H9 (cell line): ENCODE measurements at regions not wholly inside any gene's neighbourhood (a gene's known extent, or its start where the extent isn't known, plus 50 kb on each side); places are given as distances from the start of the nearest gene placed in this dataset.

Experiments
- DNase-seq: peaks from one replicate; pipeline ENCODE4 v3.0.0-alpha.2; 2017
- H2AFZ ChIP-seq: one replicate; pipeline ENCODE4 v1.6.1; 2013; ENCODE audit warnings: mild to moderate bottlenecking, low read length, control low read depth, moderate library complexity
- H2AK5ac ChIP-seq: 2 replicates; pipeline ENCODE4 v1.6.1; 2013; ENCODE audit warnings: low read length, control low read depth, mixed read lengths; ENCODE audit not compliant: insufficient read length
- H2BK120ac ChIP-seq: one replicate; pipeline ENCODE4 v1.6.1; 2013; ENCODE audit warnings: low read depth, mild to moderate bottlenecking, low read length, control low read depth, inconsistent platforms; ENCODE audit not compliant: poor library complexity, severe bottlenecking
- H2BK12ac ChIP-seq: 2 replicates; pipeline ENCODE4 v1.6.1; 2013; ENCODE audit warnings: low read length, control low read depth, mixed read lengths, low read depth; ENCODE audit not compliant: insufficient read length
- H2BK15ac ChIP-seq: 2 replicates; pipeline ENCODE4 v1.6.1; 2013; ENCODE audit warnings: low read depth, low read length, control low read depth
- H2BK20ac ChIP-seq: one replicate; pipeline ENCODE4 v1.6.1; 2013; ENCODE audit warnings: low read depth, mild to moderate bottlenecking, low read length, control low read depth, inconsistent platforms; ENCODE audit not compliant: poor library complexity, severe bottlenecking
- H2BK5ac ChIP-seq: 2 replicates; pipeline ENCODE4 v1.6.1; 2013; ENCODE audit warnings: low read length, control low read depth, mixed read lengths; ENCODE audit not compliant: insufficient read length
- H3K14ac ChIP-seq: 2 replicates; pipeline ENCODE4 v1.6.1; 2013; ENCODE audit warnings: low read length, control low read depth; ENCODE audit not compliant: insufficient read depth
- H3K18ac ChIP-seq: 2 replicates; pipeline ENCODE4 v1.6.1; 2013; ENCODE audit warnings: low read depth, mild to moderate bottlenecking, mixed read lengths, low read length, control low read depth; ENCODE audit not compliant: insufficient read length
- H3K23ac ChIP-seq: 2 replicates; pipeline ENCODE4 v1.6.1; 2013; ENCODE audit warnings: low read length, control low read depth, mixed read lengths, low read depth; ENCODE audit not compliant: insufficient read length
- H3K23me2 ChIP-seq: 2 replicates; pipeline ENCODE4 v1.6.1; 2013; ENCODE audit warnings: low read depth, mild to moderate bottlenecking, mixed read lengths, low read length, control low read depth; ENCODE audit not compliant: insufficient read length, poor library complexity, severe bottlenecking
- H3K27ac ChIP-seq: 2 replicates; pipeline ENCODE4 v1.5.1; 2013; ENCODE audit warnings: low read length, control low read depth, mixed read lengths, low read depth; ENCODE audit not compliant: insufficient read length
- H3K27me3 ChIP-seq: 2 replicates; pipeline ENCODE4 v1.6.1; 2013; ENCODE audit warnings: low read length, control low read depth, inconsistent platforms; ENCODE audit not compliant: insufficient read depth
- H3K4ac ChIP-seq: 2 replicates; pipeline ENCODE4 v1.6.1; 2013; ENCODE audit warnings: low read depth, mild to moderate bottlenecking, control low read depth, inconsistent platforms, low read length, moderate library complexity
- H3K4me1 ChIP-seq: 2 replicates; pipeline ENCODE4 v1.6.1; 2013; ENCODE audit warnings: low read length, control low read depth, inconsistent platforms; ENCODE audit not compliant: insufficient read depth
- H3K4me2 ChIP-seq: 2 replicates; pipeline ENCODE4 v1.6.1; 2013; ENCODE audit warnings: low read length, control low read depth, mixed read lengths; ENCODE audit not compliant: insufficient read length, insufficient read depth
- H3K56ac ChIP-seq: 2 replicates; pipeline ENCODE4 v1.6.1; 2013; ENCODE audit warnings: low read depth, mild to moderate bottlenecking, mixed read lengths, low read length, control low read depth; ENCODE audit not compliant: insufficient read length
- H3K79me1 ChIP-seq: 2 replicates; pipeline ENCODE4 v1.6.1; 2013; ENCODE audit warnings: low read depth, mild to moderate bottlenecking, moderate library complexity, low read length, control low read depth, inconsistent platforms; ENCODE audit not compliant: insufficient read depth, poor library complexity, severe bottlenecking
- H3K79me2 ChIP-seq: 2 replicates; pipeline ENCODE4 v1.6.1; 2013; ENCODE audit warnings: low read length, control low read depth, inconsistent platforms; ENCODE audit not compliant: insufficient read depth
- H3K9ac ChIP-seq: 2 replicates; pipeline ENCODE4 v1.6.1; 2013; ENCODE audit warnings: low read length, control low read depth, mixed read lengths; ENCODE audit not compliant: insufficient read length; ENCODE audit errors: extremely low read depth
- H3K9me3 ChIP-seq: one replicate; pipeline ENCODE4 v1.6.1; 2013; ENCODE audit warnings: low read depth, low read length, inconsistent platforms; ENCODE audit not compliant: control insufficient read depth
- H3T11ph ChIP-seq: one replicate; pipeline ENCODE4 v1.6.1; 2013; ENCODE audit warnings: mild to moderate bottlenecking, low read length, control low read depth, inconsistent platforms
- H4K20me1 ChIP-seq: one replicate; pipeline ENCODE4 v1.6.1; 2013; ENCODE audit not compliant: control insufficient read depth, insufficient read length, insufficient read depth
- H4K5ac ChIP-seq: 2 replicates; pipeline ENCODE4 v1.6.1; 2013; ENCODE audit warnings: low read depth, mild to moderate bottlenecking, mixed read lengths, low read length, control low read depth; ENCODE audit not compliant: insufficient read length
- H4K8ac ChIP-seq: replicated peaks from 2 replicates; pipeline ENCODE4 v1.6.1; 2013; ENCODE audit warnings: low read length, control low read depth, mixed read lengths, low read depth; ENCODE audit not compliant: insufficient read length
- H4K91ac ChIP-seq: 2 replicates; pipeline ENCODE4 v1.6.1; 2013; ENCODE audit warnings: low read depth, mild to moderate bottlenecking, moderate library complexity, mixed read lengths, low read length, control low read depth; ENCODE audit not compliant: insufficient read length
- H3K27ac Mint-ChIP-seq, 3 experiments: 2 replicates in 2 of 3; 3 replicates in 1 of 3; pipeline ENCODE4 v1.8.0; 2020 to 2021; ENCODE audit warnings: mixed read lengths in 3 of 3, mild to moderate bottlenecking in 1 of 3, moderate library complexity in 1 of 3
- H3K27me3 Mint-ChIP-seq: 2 replicates; pipeline ENCODE4 v1.8.0; 2021; ENCODE audit warnings: low read depth, mild to moderate bottlenecking, moderate library complexity, mixed read lengths
- H3K36me3 Mint-ChIP-seq, 3 experiments: 2 replicates in 2 of 3; 3 replicates in 1 of 3; pipeline ENCODE4 v1.8.0; 2020 to 2021; ENCODE audit warnings: low read depth in 3 of 3, mixed read lengths in 3 of 3; ENCODE audit not compliant: insufficient read depth in 1 of 3
- H3K4me1 Mint-ChIP-seq, 2 experiments: 2 replicates each; pipeline ENCODE4 v1.8.0; 2020; ENCODE audit warnings: mixed read lengths in 2 of 2
- H3K4me3 Mint-ChIP-seq, 2 experiments: 2 replicates in 1 of 2; 3 replicates in 1 of 2; pipeline ENCODE4 v1.8.0; 2020 to 2021; ENCODE audit warnings: mild to moderate bottlenecking in 2 of 2, mixed read lengths in 2 of 2, moderate library complexity in 1 of 2
- H3K9me3 Mint-ChIP-seq, 2 experiments: 2 replicates in 1 of 2; 3 replicates in 1 of 2; pipeline ENCODE4 v1.8.0; 2020; ENCODE audit warnings: mild to moderate bottlenecking in 2 of 2, mixed read lengths in 2 of 2, moderate library complexity in 1 of 2
- WGBS: extraction: QIAGEN DNeasy Blood & Tissue Kit; methylation state at CpG from one replicate; pipeline ENCODE4 v1.1.7; 2013; ENCODE audit warnings: missing lambda C conversion rate, low lambda C conversion rate, mixed read lengths; ENCODE audit not compliant: insufficient read length; ENCODE audit errors: extremely low coverage; 5-methylcytosine and 5-hydroxymethylcytosine counted together
- TF ChIP-seq, protein P1 (sequence below): fragments of 200-600 bp; sonication (generic); conservative IDR thresholded peaks from 3 replicates; pipeline ENCODE4 v1.8.0; 2021; ENCODE audit warnings: antibody characterized with exemption, mild to moderate bottlenecking

DNA sequence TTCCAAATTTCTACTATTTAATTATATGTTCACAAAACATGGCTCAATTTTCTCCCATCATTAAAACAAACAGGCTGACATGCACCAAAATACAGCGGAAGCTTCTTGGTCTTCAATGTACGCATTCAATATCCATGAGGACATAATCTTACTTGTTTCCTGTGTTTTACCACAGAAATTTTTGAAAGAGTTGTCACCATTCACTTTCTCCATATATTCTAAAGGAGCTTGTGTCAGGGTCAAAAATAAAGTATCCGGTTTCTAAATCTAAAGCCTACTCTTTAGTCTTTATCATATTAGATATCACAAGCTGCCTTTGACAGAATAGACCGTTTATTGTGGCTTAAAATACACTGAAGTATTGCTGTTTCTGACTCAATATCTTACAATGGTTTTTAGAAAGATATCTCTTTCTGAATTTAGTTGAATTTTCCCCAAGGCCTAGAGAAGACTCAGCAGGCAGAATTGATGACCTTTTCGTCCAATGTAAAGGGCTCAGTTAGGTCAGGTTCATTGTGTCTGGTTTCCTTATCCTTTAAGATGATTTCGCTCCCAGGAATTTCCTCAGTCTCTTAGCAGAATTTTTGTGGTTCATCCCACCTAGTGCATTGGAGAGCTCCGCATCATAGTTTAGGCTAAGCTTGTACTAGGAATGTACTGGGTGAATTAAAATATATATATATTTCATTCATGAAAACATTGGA, 717.2 kb downstream of the NCAM2 start:
- no peak overlapping the region for H4K5ac ChIP-seq
- WGBS, result no CpG with 5 or more reads among the region's 7 CpGs
- no peak for DNase-seq
- H3K14ac ChIP-seq, result no peak overlapping the region
- H3K4ac ChIP-seq, result no peak overlapping the region
- no peaks in the 10 kb centered on the region for H3K79me1 ChIP-seq
- Mint-ChIP-seq H3K4me1 (peaks cover 16 to 19% of the 10 kb centered on the region in 2 experiments), H3K4me3 (no peak overlapping the region), H3K27me3 (no peaks in the 10 kb centered on the region), H3K27ac (no peak overlapping the region), H3K9me3 (peaks cover 0 to 2% of the 10 kb centered on the region in 2 experiments; a peak in 2 of 5 replicates), H3K36me3 (no peaks in the 10 kb centered on the region)
- H4K8ac ChIP-seq, result no peak overlapping the region
- no peak overlapping the region for H3K23ac ChIP-seq
- H2BK15ac ChIP-seq, result no peak overlapping the region
- no peaks in the 10 kb centered on the region for H3K9me3 ChIP-seq
- H3K79me2 ChIP-seq, result no peaks in the 10 kb centered on the region
- no peak overlapping the region for H2BK12ac ChIP-seq
- TF ChIP-seq, protein P1, sequence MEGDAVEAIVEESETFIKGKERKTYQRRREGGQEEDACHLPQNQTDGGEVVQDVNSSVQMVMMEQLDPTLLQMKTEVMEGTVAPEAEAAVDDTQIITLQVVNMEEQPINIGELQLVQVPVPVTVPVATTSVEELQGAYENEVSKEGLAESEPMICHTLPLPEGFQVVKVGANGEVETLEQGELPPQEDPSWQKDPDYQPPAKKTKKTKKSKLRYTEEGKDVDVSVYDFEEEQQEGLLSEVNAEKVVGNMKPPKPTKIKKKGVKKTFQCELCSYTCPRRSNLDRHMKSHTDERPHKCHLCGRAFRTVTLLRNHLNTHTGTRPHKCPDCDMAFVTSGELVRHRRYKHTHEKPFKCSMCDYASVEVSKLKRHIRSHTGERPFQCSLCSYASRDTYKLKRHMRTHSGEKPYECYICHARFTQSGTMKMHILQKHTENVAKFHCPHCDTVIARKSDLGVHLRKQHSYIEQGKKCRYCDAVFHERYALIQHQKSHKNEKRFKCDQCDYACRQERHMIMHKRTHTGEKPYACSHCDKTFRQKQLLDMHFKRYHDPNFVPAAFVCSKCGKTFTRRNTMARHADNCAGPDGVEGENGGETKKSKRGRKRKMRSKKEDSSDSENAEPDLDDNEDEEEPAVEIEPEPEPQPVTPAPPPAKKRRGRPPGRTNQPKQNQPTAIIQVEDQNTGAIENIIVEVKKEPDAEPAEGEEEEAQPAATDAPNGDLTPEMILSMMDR, result no peak
- H4K91ac ChIP-seq, result no peak overlapping the region
- no peak overlapping the region for H3K56ac ChIP-seq
- H3K27ac ChIP-seq, result no peak overlapping the region
- no peak overlapping the region for H3K9ac ChIP-seq
- H3K18ac ChIP-seq, result no peak overlapping the region
- peaks cover 5% of the 10 kb centered on the region; the same call in 1 of the 2 replicates for H3K4me1 ChIP-seq
- H3K4me2 ChIP-seq, result no peak overlapping the region
- H2BK20ac ChIP-seq, result no peak overlapping the region
- H4K20me1 ChIP-seq, result no peaks in the 10 kb centered on the region
- no peaks in the 10 kb centered on the region for H3K27me3 ChIP-seq
- H2AK5ac ChIP-seq, result no peak overlapping the region
- no peak overlapping the region for H2BK5ac ChIP-seq
- H2AFZ ChIP-seq, result no peak overlapping the region
- H3K23me2 ChIP-seq, result no peaks in the 10 kb centered on the region
- H2BK120ac ChIP-seq, result no peak overlapping the region
- H3T11ph ChIP-seq, result no peak overlapping the region
